Activated T-cell treated with anti-CD3 and anti-CD28 coated beads, Interleukin-2, amount 50 U/mL, for 72 hours (primary cell): ENCODE measurements at regions not wholly inside any gene's neighbourhood (a gene's known extent, or its start where the extent isn't known, plus 50 kb on each side); places are given as distances from the start of the nearest gene placed in this dataset.

Source experiments
- ATAC-seq, 2 donors: fragments of 150-1000 bp; cut with Tn5 transposase; replicated peaks in 1 of 2; 2 replicates each; pipeline ENCODE4 v1.10.0; 2021; ENCODE audit warnings: moderate library complexity in 2 of 2, mild to moderate bottlenecking in 1 of 2
- DNase-seq, 2 donors: peaks; one replicate each; pipeline ENCODE4 v3.0.0; 2021 to 2022; ENCODE audit warnings: mixed read lengths in 1 of 2
- H3K27ac Mint-ChIP-seq: one replicate; pipeline ENCODE4 v1.8.0; 2022; ENCODE audit warnings: mild to moderate bottlenecking, moderate library complexity, mixed read lengths
- H3K27me3 Mint-ChIP-seq: one replicate; pipeline ENCODE4 v1.8.0; 2022; ENCODE audit warnings: low read depth, mixed read lengths
- H3K36me3 Mint-ChIP-seq, 2 donors: one replicate each; pipeline ENCODE4 v1.8.0; 2022; ENCODE audit warnings: mixed read lengths in 2 of 2, mild to moderate bottlenecking in 1 of 2; ENCODE audit not compliant: insufficient read depth in 2 of 2
- H3K4me1 Mint-ChIP-seq: one replicate; pipeline ENCODE4 v1.8.0; 2022; ENCODE audit warnings: low read depth, mixed read lengths
- H3K4me3 Mint-ChIP-seq, 2 donors: one replicate each; pipeline ENCODE4 v1.8.0; 2022; ENCODE audit warnings: mild to moderate bottlenecking in 2 of 2, mixed read lengths in 2 of 2, moderate library complexity in 2 of 2
- H3K9me3 Mint-ChIP-seq, 2 donors: one replicate each; pipeline ENCODE4 v1.8.0; 2022; ENCODE audit warnings: mixed read lengths in 2 of 2

GRCh38 chr13:80599765-80600164 is 258.8 kb upstream of the SPRY2 start:
- DNase-seq (no peak), ATAC-seq (no peak)
- Mint-ChIP-seq H3K36me3 (no peaks in the 10 kb centered on the region), H3K27ac (no peak overlapping the region), H3K27me3 (no peaks in the 10 kb centered on the region), H3K4me3 (no peak overlapping the region), H3K4me1 (no peaks in the 10 kb centered on the region), H3K9me3 (peaks cover 2% of the 10 kb centered on the region in 2 donors)

GRCh38 chr13:80598189-80598588 is 257.3 kb upstream of the SPRY2 start:
- Mint-ChIP-seq H3K4me3 (no peak overlapping the region), H3K27me3 (no peaks in the 10 kb centered on the region), H3K4me1 (no peaks in the 10 kb centered on the region), H3K36me3 (no peaks in the 10 kb centered on the region), H3K27ac (no peak overlapping the region), H3K9me3 (peaks cover 2% of the 10 kb centered on the region in 2 donors)
- no peak for ATAC-seq
- DNase-seq = no peak

GRCh38 chr13:80591976-80592740 is 251.2 kb upstream of the SPRY2 start:
- Mint-ChIP-seq H3K27ac (no peak overlapping the region), H3K4me1 (no peaks in the 10 kb centered on the region), H3K9me3 (peaks cover 1 to 5% of the 10 kb centered on the region in 2 donors), H3K27me3 (no peaks in the 10 kb centered on the region), H3K4me3 (no peak overlapping the region), H3K36me3 (no peaks in the 10 kb centered on the region)
- no peak for DNase-seq
- no peak for ATAC-seq

- Mint-ChIP-seq H3K27me3 (no peaks in the 10 kb centered on the region), H3K4me3 (no peak overlapping the region), H3K9me3 (peaks cover 1 to 4% of the 10 kb centered on the region in 2 donors), H3K27ac (no peak overlapping the region), H3K36me3 (no peaks in the 10 kb centered on the region), H3K4me1 (no peaks in the 10 kb centered on the region)
- no peak for ATAC-seq
- DNase-seq = no peak
Measured at GRCh38 chr13:80590551-80590950, 249.6 kb upstream of the SPRY2 start.

- H3K27ac Mint-ChIP-seq = no peak overlapping the region
- DNase-seq (no peak), ATAC-seq (no peak)
- no peak overlapping the region for H3K4me3 Mint-ChIP-seq
- no peaks in the 10 kb centered on the region for H3K27me3 Mint-ChIP-seq
- H3K36me3 Mint-ChIP-seq = no peaks in the 10 kb centered on the region
- peaks cover 4 to 5% of the 10 kb centered on the region in 2 donors for H3K9me3 Mint-ChIP-seq
- no peaks in the 10 kb centered on the region for H3K4me1 Mint-ChIP-seq
Measured at GRCh38 chr13:80586356-80586755, 245.4 kb upstream of the SPRY2 start.

- Mint-ChIP-seq H3K9me3 (peaks cover 6 to 8% of the 10 kb centered on the region in 2 donors), H3K4me1 (no peaks in the 10 kb centered on the region), H3K27ac (no peak overlapping the region), H3K36me3 (no peaks in the 10 kb centered on the region), H3K27me3 (no peaks in the 10 kb centered on the region), H3K4me3 (no peak overlapping the region)
- DNase-seq (no peak), ATAC-seq (no peak)
Measured at GRCh38 chr13:80585531-80585930, 244.6 kb upstream of the SPRY2 start.

GRCh38 chr13:80584785-80585184 is 243.9 kb upstream of the SPRY2 start:
- Mint-ChIP-seq H3K4me3 (no peak overlapping the region), H3K4me1 (no peaks in the 10 kb centered on the region), H3K27ac (no peak overlapping the region), H3K9me3 (peaks cover 5 to 6% of the 10 kb centered on the region in 2 donors), H3K27me3 (no peaks in the 10 kb centered on the region), H3K36me3 (no peaks in the 10 kb centered on the region)
- ATAC-seq (no peak), DNase-seq (no peak)

GRCh38 chr13:80584306-80584705 is 243.4 kb upstream of the SPRY2 start:
- Mint-ChIP-seq H3K9me3 (peaks cover 5 to 8% of the 10 kb centered on the region in 2 donors), H3K27me3 (no peaks in the 10 kb centered on the region), H3K4me3 (no peak overlapping the region), H3K4me1 (no peaks in the 10 kb centered on the region), H3K36me3 (no peaks in the 10 kb centered on the region), H3K27ac (no peak overlapping the region)
- DNase-seq = no peak
- ATAC-seq = no peak

GRCh38 chr13:80577926-80578670 is 237.2 kb upstream of the SPRY2 start:
- peaks cover 9 to 10% of the 10 kb centered on the region in 2 donors for H3K9me3 Mint-ChIP-seq
- no peak overlapping the region for H3K27ac Mint-ChIP-seq
- no peaks in the 10 kb centered on the region for H3K36me3 Mint-ChIP-seq
- DNase-seq (no peak), ATAC-seq (no peak)
- H3K4me1 Mint-ChIP-seq = no peaks in the 10 kb centered on the region
- no peaks in the 10 kb centered on the region for H3K27me3 Mint-ChIP-seq
- no peak overlapping the region for H3K4me3 Mint-ChIP-seq

- Mint-ChIP-seq H3K27me3 (no peaks in the 10 kb centered on the region), H3K9me3 (peaks cover 6 to 10% of the 10 kb centered on the region in 2 donors), H3K36me3 (no peaks in the 10 kb centered on the region), H3K27ac (no peak overlapping the region), H3K4me1 (no peaks in the 10 kb centered on the region), H3K4me3 (no peak overlapping the region)
- ATAC-seq = no peak
- DNase-seq = no peak
Measured at GRCh38 chr13:80577285-80577684, 236.4 kb upstream of the SPRY2 start.

- Mint-ChIP-seq H3K4me3 (no peak overlapping the region), H3K36me3 (no peaks in the 10 kb centered on the region), H3K4me1 (no peaks in the 10 kb centered on the region), H3K27ac (no peak overlapping the region), H3K9me3 (peaks cover 4% of the 10 kb centered on the region in 2 donors), H3K27me3 (no peaks in the 10 kb centered on the region)
- no peak for ATAC-seq
- no peak for DNase-seq
Measured at GRCh38 chr13:80574113-80574850, 233.4 kb upstream of the SPRY2 start.

- Mint-ChIP-seq H3K4me3 (no peak overlapping the region), H3K9me3 (no peaks in the 10 kb centered on the region), H3K27me3 (no peaks in the 10 kb centered on the region), H3K4me1 (no peaks in the 10 kb centered on the region), H3K27ac (no peak overlapping the region), H3K36me3 (no peaks in the 10 kb centered on the region)
- DNase-seq = no peak
- no peak for ATAC-seq
Measured at GRCh38 chr13:80572923-80573316, 232.0 kb upstream of the SPRY2 start.

GRCh38 chr13:80572308-80572922 is 231.5 kb upstream of the SPRY2 start:
- no peaks in the 10 kb centered on the region for H3K9me3 Mint-ChIP-seq
- no peaks in the 10 kb centered on the region for H3K36me3 Mint-ChIP-seq
- H3K27ac Mint-ChIP-seq = no peak overlapping the region
- no peaks in the 10 kb centered on the region for H3K4me1 Mint-ChIP-seq
- DNase-seq (no peak), ATAC-seq (no peak)
- H3K27me3 Mint-ChIP-seq = no peaks in the 10 kb centered on the region
- H3K4me3 Mint-ChIP-seq = no peak overlapping the region
